ENCODE measurements at regions not wholly inside any gene's neighbourhood (a gene's known extent, or its start where the extent isn't known, plus 50 kb on each side); places are given as distances from the start of the nearest gene placed in this dataset.

DNA sequence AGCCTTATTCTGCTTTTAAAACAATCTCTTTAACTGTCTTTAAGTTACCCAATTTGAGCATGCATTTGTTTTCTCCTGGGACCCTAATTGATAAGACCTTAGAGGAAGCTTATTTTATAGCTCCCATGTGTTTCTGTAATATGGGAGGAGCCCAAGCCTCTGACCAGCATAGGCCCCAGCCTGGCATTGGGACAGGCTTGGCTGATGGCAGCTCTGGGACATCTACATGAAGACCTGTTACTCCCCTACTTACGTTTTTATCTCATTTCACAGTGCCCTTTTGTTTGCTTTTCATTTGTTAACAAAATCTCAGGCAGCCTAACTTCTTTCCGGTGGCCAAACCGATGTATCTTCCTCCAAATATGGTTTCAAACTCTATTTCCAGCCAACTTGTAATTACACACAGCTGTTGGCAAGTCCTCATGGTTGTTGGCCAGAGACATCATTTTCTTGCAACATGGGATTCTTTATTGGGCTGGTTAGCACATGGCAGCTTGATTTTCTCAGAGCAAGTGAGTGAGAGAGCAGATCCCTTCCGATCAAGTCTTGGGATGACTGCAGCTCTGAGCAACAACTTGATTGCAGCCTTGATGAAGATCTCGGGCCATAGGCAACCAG lies 1117.5 kb downstream of the AACS start:
- no peaks in the 10 kb centered on the region for H3K4me1 ChIP-seq (ENCODE audit: control insufficient read depth in 2 of 2, insufficient read depth in 2 of 2, low read length in 2 of 2)

DNA sequence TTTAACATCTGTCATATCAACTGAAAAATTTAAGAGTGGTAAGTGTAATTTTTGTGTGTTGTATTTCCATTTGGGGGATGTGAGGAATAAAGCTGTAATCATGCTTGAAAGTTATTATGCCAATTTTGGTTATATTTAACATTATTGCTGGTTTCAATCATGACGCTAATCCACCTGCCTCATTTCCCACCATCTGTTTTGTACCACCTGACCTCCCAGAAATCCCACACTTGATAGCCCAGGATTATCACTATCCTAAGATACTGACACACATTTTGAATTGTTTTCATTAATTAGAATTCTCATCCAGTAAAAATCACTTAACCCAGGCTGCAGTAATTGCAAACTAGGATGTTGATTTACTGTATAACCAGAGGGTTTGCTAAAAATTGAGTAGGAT lies 1119.8 kb downstream of the AACS start:
- Histone ChIP-seq H3K36me3 (ENCODE audit: control insufficient read depth in 2 of 2, insufficient read depth in 2 of 2, low read length in 2 of 2) (no peaks in the 10 kb centered on the region), H3K9me3 (ENCODE audit: control insufficient read depth in 2 of 2, low read length in 2 of 2) (no peaks in the 10 kb centered on the region), H3K4me3 (ENCODE audit: low read length in 2 of 2) (no peak overlapping the region), H3K4me1 (ENCODE audit: control insufficient read depth in 2 of 2, insufficient read depth in 2 of 2, low read length in 2 of 2) (no peaks in the 10 kb centered on the region), H3K27ac (ENCODE audit: low read depth in 2 of 2, low read length in 2 of 2) (no peak overlapping the region), H3K9ac (ENCODE audit: low read depth in 1 of 2, low read length in 2 of 2) (no peak overlapping the region), H3K27me3 (ENCODE audit: control insufficient read depth in 2 of 2, insufficient read depth in 2 of 2, low read length in 2 of 2) (no peaks in the 10 kb centered on the region)

More for the DNA sequence above, 1117.5 kb downstream of the AACS start:
- Histone ChIP-seq H3K9ac (ENCODE audit: low read depth in 1 of 2, low read length in 2 of 2) (no peak overlapping the region), H3K9me3 (ENCODE audit: control insufficient read depth in 2 of 2, low read length in 2 of 2) (no peaks in the 10 kb centered on the region), H3K36me3 (ENCODE audit: control insufficient read depth in 2 of 2, insufficient read depth in 2 of 2, low read length in 2 of 2) (no peaks in the 10 kb centered on the region), H3K27ac (ENCODE audit: low read depth in 2 of 2, low read length in 2 of 2) (no peak overlapping the region), H3K4me3 (ENCODE audit: low read length in 2 of 2) (no peak overlapping the region), H3K27me3 (ENCODE audit: control insufficient read depth in 2 of 2, insufficient read depth in 2 of 2, low read length in 2 of 2) (no peaks in the 10 kb centered on the region)

DNA sequence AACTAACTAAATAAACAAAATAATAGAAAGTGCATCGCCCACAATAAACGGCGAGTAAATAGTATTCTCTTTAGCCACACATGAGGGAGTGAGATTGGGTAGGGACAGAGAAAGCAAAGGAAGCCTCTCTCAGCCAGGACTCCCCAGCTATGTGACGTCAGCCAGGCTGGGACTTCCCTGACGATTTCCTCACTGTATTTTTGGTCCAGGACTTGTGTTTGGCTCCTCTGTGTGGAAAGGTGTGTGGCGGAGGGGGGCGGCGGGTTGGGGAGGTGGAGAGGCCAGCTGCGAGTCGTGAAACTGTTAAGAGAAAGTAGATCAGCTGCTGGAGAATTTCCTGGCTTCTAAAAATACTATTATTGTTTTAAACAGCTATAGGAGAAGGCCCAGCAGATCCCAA lies 1124.6 kb downstream of the AACS start:
- Histone ChIP-seq H3K9me3 (ENCODE audit: control insufficient read depth in 2 of 2, low read length in 2 of 2) (no peaks in the 10 kb centered on the region), H3K4me3 (ENCODE audit: low read length in 2 of 2) (no peak overlapping the region), H3K27ac (ENCODE audit: low read depth in 2 of 2, low read length in 2 of 2) (no peak overlapping the region), H3K27me3 (ENCODE audit: control insufficient read depth in 2 of 2, insufficient read depth in 2 of 2, low read length in 2 of 2) (no peaks in the 10 kb centered on the region), H3K9ac (ENCODE audit: low read depth in 1 of 2, low read length in 2 of 2) (no peak overlapping the region), H3K36me3 (ENCODE audit: control insufficient read depth in 2 of 2, insufficient read depth in 2 of 2, low read length in 2 of 2) (no peaks in the 10 kb centered on the region), H3K4me1 (ENCODE audit: control insufficient read depth in 2 of 2, insufficient read depth in 2 of 2, low read length in 2 of 2) (no peaks in the 10 kb centered on the region)

DNA sequence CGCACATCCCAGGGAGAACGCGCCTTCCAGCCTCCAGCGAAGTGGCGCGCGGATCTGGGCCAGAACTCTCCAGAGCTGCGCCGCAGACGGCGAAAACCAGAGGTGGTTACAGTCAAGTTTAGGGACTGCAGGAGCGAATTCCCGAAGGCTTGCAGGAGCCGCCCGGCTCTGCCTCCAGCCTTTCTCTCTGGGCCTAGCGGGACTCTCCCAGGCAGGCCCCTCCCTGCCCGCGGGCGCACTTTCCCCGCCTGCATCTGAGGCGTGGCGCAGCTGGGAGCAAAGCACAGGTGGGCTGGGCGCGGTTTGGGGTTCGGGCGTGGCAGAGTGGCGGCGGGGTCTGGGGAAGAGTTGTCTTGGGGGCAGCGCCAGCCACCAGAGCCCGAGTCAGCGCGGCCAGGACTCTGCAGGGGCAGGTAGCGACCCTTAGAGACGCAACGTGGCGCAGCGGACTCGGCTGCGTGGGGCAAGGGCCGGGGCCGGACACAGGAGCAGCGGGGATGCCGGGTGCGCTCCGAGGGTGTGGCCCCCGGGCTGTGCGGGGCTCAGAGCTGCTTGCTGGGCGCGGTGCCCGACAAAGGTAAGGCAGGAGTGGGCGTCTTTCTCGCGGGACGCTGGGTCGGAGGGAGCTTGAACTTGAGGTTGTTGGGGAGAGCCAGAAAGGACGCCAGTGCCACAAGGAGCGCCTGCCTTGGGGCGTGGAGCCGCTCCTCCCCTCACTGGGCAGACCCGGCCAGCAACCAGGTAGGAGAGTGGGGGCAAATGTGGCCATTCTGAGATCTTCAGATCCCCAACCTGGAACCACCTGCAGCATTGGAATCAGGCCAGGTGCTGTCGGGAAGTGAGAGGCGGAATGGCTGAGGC lies 1126.0 kb downstream of the AACS start:
- H3K27ac ChIP-seq (ENCODE audit: low read depth in 2 of 2, low read length in 2 of 2): no peak overlapping the region
- no peak overlapping the region for H3K4me3 ChIP-seq (ENCODE audit: low read length in 2 of 2)

DNA sequence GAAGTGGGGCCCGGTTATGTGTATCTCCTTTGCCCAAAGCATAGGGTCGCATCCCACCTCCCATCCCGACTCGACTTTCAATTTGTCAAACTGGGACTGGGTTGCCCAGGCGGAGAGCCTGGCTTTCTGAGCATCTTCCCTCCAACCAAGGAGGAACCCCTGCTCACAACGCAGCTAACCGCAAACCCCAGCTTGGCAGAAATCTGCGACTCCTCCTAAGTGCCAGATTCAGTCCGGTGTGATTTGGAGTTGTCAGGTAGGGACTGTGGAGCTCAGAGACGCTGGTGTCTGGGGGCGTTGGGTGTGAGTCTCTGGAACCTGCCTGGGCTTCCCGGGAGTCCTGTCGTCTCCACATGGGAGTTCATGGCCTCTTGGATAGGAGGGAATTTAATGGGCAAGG lies 1126.7 kb downstream of the AACS start:
- no peaks in the 10 kb centered on the region for H3K27me3 ChIP-seq (ENCODE audit: control insufficient read depth in 2 of 2, insufficient read depth in 2 of 2, low read length in 2 of 2)
- no peak overlapping the region for H3K27ac ChIP-seq (ENCODE audit: low read depth in 2 of 2, low read length in 2 of 2)

More for the DNA sequence above, 1126.0 kb downstream of the AACS start:
- Histone ChIP-seq H3K9me3 (ENCODE audit: control insufficient read depth in 2 of 2, low read length in 2 of 2) (no peaks in the 10 kb centered on the region), H3K27me3 (ENCODE audit: control insufficient read depth in 2 of 2, insufficient read depth in 2 of 2, low read length in 2 of 2) (no peaks in the 10 kb centered on the region), H3K9ac (ENCODE audit: low read depth in 1 of 2, low read length in 2 of 2) (no peak overlapping the region), H3K36me3 (ENCODE audit: control insufficient read depth in 2 of 2, insufficient read depth in 2 of 2, low read length in 2 of 2) (no peaks in the 10 kb centered on the region), H3K4me1 (ENCODE audit: control insufficient read depth in 2 of 2, insufficient read depth in 2 of 2, low read length in 2 of 2) (no peaks in the 10 kb centered on the region)

DNA sequence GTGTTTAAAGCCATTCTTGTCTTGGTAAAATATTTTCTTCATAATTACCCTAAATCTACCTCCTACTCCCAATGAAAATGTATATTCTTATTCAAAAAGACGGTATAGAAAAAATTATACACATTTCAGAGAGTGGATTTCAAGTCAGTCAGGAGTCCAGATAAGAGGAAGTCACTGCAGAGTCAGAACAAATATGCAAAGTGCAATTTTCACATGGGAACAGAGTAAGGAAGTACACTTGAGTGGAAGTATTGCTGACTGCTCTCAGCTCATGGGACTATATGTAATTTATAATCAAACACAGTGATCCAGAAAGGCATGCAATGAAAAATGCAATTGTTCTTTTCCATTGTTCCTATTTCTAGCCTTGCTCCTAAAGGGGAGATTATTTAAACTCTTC lies 1128.0 kb downstream of the AACS start:
- H3K9me3 ChIP-seq (ENCODE audit: control insufficient read depth in 2 of 2, low read length in 2 of 2): no peaks in the 10 kb centered on the region
- H3K27me3 ChIP-seq (ENCODE audit: control insufficient read depth in 2 of 2, insufficient read depth in 2 of 2, low read length in 2 of 2): no peaks in the 10 kb centered on the region
- no peak overlapping the region for H3K27ac ChIP-seq (ENCODE audit: low read depth in 2 of 2, low read length in 2 of 2)
- H3K4me1 ChIP-seq (ENCODE audit: control insufficient read depth in 2 of 2, insufficient read depth in 2 of 2, low read length in 2 of 2): no peaks in the 10 kb centered on the region
- H3K36me3 ChIP-seq (ENCODE audit: control insufficient read depth in 2 of 2, insufficient read depth in 2 of 2, low read length in 2 of 2): no peaks in the 10 kb centered on the region
- no peak overlapping the region for H3K9ac ChIP-seq (ENCODE audit: low read depth in 1 of 2, low read length in 2 of 2)
- no peak overlapping the region for H3K4me3 ChIP-seq (ENCODE audit: low read length in 2 of 2)

More for the DNA sequence above, 1126.7 kb downstream of the AACS start:
- Histone ChIP-seq H3K9me3 (ENCODE audit: control insufficient read depth in 2 of 2, low read length in 2 of 2) (no peaks in the 10 kb centered on the region), H3K4me1 (ENCODE audit: control insufficient read depth in 2 of 2, insufficient read depth in 2 of 2, low read length in 2 of 2) (no peaks in the 10 kb centered on the region), H3K9ac (ENCODE audit: low read depth in 1 of 2, low read length in 2 of 2) (no peak overlapping the region), H3K36me3 (ENCODE audit: control insufficient read depth in 2 of 2, insufficient read depth in 2 of 2, low read length in 2 of 2) (no peaks in the 10 kb centered on the region), H3K4me3 (ENCODE audit: low read length in 2 of 2) (no peak overlapping the region)

DNA sequence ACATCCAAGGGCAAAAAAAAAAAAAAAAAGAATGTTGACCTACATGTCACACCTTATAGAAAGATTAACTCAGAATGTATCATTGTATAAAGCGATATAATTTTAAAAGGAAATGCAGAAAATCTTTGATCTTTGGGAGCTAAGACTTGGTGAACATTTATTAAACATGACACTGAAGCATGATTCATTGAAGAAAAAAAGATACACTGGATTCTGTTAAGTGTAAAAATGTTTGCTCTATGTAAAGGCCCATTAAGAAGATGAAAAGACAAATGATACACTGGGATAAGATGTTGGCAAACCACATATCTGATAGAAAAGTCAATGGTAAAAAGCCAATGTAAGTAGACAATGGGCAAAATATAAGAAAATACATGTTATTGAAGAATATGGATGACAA lies 1131.0 kb downstream of the AACS start:
- H3K27me3 ChIP-seq (ENCODE audit: control insufficient read depth in 2 of 2, insufficient read depth in 2 of 2, low read length in 2 of 2): no peaks in the 10 kb centered on the region
- H3K9ac ChIP-seq (ENCODE audit: low read depth in 1 of 2, low read length in 2 of 2): no peak overlapping the region
- no peaks in the 10 kb centered on the region for H3K9me3 ChIP-seq (ENCODE audit: control insufficient read depth in 2 of 2, low read length in 2 of 2)
- H3K4me3 ChIP-seq (ENCODE audit: low read length in 2 of 2): no peak overlapping the region
- H3K36me3 ChIP-seq (ENCODE audit: control insufficient read depth in 2 of 2, insufficient read depth in 2 of 2, low read length in 2 of 2): no peaks in the 10 kb centered on the region
- no peak overlapping the region for H3K27ac ChIP-seq (ENCODE audit: low read depth in 2 of 2, low read length in 2 of 2)
- H3K4me1 ChIP-seq (ENCODE audit: control insufficient read depth in 2 of 2, insufficient read depth in 2 of 2, low read length in 2 of 2): no peaks in the 10 kb centered on the region

DNA sequence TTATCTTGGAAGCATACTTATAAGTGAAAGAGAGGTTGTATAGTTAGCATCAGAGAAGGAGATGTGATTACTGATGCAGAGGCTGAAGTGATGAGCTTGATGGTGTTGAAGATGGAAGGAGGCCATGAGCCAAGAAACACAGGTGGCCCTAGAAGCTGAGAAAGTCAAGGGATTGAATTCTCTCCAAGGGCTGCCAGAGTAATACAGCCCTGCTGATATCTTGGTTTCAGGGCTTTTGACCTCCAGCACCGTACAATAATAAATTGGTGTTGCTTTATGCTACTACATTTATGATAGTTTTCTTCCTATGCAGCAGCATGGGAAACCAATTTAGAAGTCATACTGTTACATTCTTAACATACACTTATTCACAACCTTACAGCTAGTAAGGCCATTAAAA lies 1133.3 kb downstream of the AACS start:
- Histone ChIP-seq H3K9me3 (ENCODE audit: control insufficient read depth in 2 of 2, low read length in 2 of 2) (no peaks in the 10 kb centered on the region), H3K27me3 (ENCODE audit: control insufficient read depth in 2 of 2, insufficient read depth in 2 of 2, low read length in 2 of 2) (no peaks in the 10 kb centered on the region), H3K36me3 (ENCODE audit: control insufficient read depth in 2 of 2, insufficient read depth in 2 of 2, low read length in 2 of 2) (no peaks in the 10 kb centered on the region), H3K9ac (ENCODE audit: low read depth in 1 of 2, low read length in 2 of 2) (no peak overlapping the region), H3K4me3 (ENCODE audit: low read length in 2 of 2) (no peak overlapping the region), H3K27ac (ENCODE audit: low read depth in 2 of 2, low read length in 2 of 2) (no peak overlapping the region), H3K4me1 (ENCODE audit: control insufficient read depth in 2 of 2, insufficient read depth in 2 of 2, low read length in 2 of 2) (no peaks in the 10 kb centered on the region)

DNA sequence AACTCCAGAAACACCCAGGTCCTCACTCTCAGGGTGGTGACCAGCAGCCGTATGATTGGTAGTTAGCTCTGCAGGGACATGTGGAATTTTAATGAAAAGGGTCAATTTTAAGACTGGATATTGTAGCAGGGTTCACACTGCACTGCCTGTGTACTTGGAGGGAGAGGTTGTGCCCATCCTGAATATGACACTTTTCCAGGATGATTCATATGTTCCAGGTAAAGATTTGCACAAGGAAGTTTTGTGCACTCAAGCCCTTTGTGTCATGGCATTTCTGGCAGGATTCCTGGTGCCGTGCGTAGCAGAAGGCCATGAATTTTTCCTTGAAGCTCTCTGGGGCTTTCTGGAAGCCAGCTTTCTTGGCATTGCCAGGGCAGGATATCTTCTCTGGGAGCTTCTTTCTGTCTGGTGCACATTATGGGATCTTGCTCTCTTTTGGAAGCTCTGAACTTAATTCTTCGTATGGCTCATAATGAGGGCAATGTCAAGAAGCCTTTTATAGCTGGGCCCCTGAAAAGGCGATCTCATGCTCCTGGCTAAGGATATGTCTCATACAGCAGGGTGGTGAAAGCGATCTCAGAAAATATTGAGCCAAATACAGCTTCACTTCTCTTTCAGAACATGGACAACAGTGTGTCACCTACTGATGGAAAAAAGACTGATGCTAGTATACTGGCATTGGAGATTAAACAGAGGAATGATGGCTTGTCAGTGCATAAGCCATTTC lies 1133.9 kb downstream of the AACS start:
- Histone ChIP-seq H3K9me3 (ENCODE audit: control insufficient read depth in 2 of 2, low read length in 2 of 2) (no peaks in the 10 kb centered on the region), H3K4me3 (ENCODE audit: low read length in 2 of 2) (no peak overlapping the region), H3K4me1 (ENCODE audit: control insufficient read depth in 2 of 2, insufficient read depth in 2 of 2, low read length in 2 of 2) (no peaks in the 10 kb centered on the region), H3K9ac (ENCODE audit: low read depth in 1 of 2, low read length in 2 of 2) (no peak overlapping the region), H3K27ac (ENCODE audit: low read depth in 2 of 2, low read length in 2 of 2) (no peak overlapping the region), H3K27me3 (ENCODE audit: control insufficient read depth in 2 of 2, insufficient read depth in 2 of 2, low read length in 2 of 2) (no peaks in the 10 kb centered on the region), H3K36me3 (ENCODE audit: control insufficient read depth in 2 of 2, insufficient read depth in 2 of 2, low read length in 2 of 2) (no peaks in the 10 kb centered on the region)

DNA sequence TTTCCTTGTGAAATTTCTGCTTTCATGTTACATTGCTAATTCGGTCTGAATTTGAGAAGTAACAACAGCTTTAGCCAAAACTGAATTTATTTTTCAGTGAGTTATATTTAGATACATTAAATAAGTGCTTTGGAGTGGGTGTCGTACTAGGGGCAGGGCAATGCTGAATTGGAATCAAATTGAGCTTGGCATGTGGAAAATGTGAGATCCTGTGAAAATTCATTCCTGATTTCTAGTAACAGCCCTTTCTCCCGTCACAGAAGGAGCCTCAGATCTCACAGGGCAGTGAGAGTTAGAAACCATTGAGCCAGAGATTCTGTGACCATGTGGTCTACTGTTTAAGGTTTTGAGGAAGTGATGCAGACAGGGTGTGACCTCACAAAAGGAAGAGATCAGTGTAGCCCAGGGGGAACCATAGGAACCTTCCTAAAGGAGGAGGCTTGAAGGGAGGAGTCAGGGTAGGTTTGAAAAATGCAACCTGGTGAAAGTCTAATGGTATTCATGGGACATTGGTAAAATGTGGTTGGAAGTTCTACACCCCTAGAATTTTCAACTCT lies 1136.8 kb downstream of the AACS start:
- Histone ChIP-seq H3K36me3 (ENCODE audit: control insufficient read depth in 2 of 2, insufficient read depth in 2 of 2, low read length in 2 of 2) (no peaks in the 10 kb centered on the region), H3K4me1 (ENCODE audit: control insufficient read depth in 2 of 2, insufficient read depth in 2 of 2, low read length in 2 of 2) (no peaks in the 10 kb centered on the region), H3K27me3 (ENCODE audit: control insufficient read depth in 2 of 2, insufficient read depth in 2 of 2, low read length in 2 of 2) (no peaks in the 10 kb centered on the region), H3K27ac (ENCODE audit: low read depth in 2 of 2, low read length in 2 of 2) (no peak overlapping the region), H3K9me3 (ENCODE audit: control insufficient read depth in 2 of 2, low read length in 2 of 2) (peaks cover 0 to 3% of the 10 kb centered on the region in 2 donors), H3K9ac (ENCODE audit: low read depth in 1 of 2, low read length in 2 of 2) (no peak overlapping the region), H3K4me3 (ENCODE audit: low read length in 2 of 2) (no peak overlapping the region)
